Kidney (tissue), 13 donors: ENCODE measurements at regions not wholly inside any gene's neighbourhood (a gene's known extent, or its start where the extent isn't known, plus 50 kb on each side); places are given as distances from the start of the nearest gene placed in this dataset.

Experiments
- DNase-seq, 5 donors: peaks; one replicate each; pipeline ENCODE4 v3.0.0-alpha.2; 2013 to 2020
- FAIRE-seq: peaks from 2 replicates; lab custom pipeline; 2012; peaks lifted over from hg19 to GRCh38; lab: Jason Lieb, UNC
- H3K27ac ChIP-seq, 2 donors: one replicate each; pipeline ENCODE4 v1.7.0; 2013; ENCODE audit warnings: low read depth in 2 of 2, low read length in 2 of 2, inconsistent platforms in 1 of 2
- H3K27me3 ChIP-seq: one replicate; pipeline ENCODE4 v1.7.1; 2013; ENCODE audit warnings: low read length, inconsistent platforms; ENCODE audit not compliant: control insufficient read depth, insufficient read depth
- H3K36me3 ChIP-seq, 3 donors: one replicate each; pipeline versions ENCODE4 v1.7.0 to v1.7.1; 2013; ENCODE audit warnings: low read length in 3 of 3, control low read depth in 1 of 3, inconsistent platforms in 1 of 3; ENCODE audit not compliant: insufficient read depth in 3 of 3, control insufficient read depth in 2 of 3
- H3K4me1 ChIP-seq, 3 donors: one replicate each; pipeline versions ENCODE4 v1.7.0 to v1.7.1; 2013; ENCODE audit warnings: low read length in 3 of 3, inconsistent platforms in 1 of 3, low read depth in 1 of 3; ENCODE audit not compliant: control insufficient read depth in 2 of 3, insufficient read depth in 2 of 3
- H3K4me3 ChIP-seq, 3 donors: one replicate each; pipeline versions ENCODE4 v1.7.0 to v1.8.1; 2013; ENCODE audit warnings: low read length in 3 of 3, control low read depth in 1 of 3, inconsistent platforms in 1 of 3
- H3K9ac ChIP-seq, 3 donors: one replicate each; pipeline versions ENCODE4 v1.7.0 to v1.7.1; 2013; ENCODE audit warnings: low read length in 3 of 3, control low read depth in 1 of 3, inconsistent platforms in 1 of 3
- H3K9me3 ChIP-seq, 3 donors: one replicate each; pipeline versions ENCODE4 v1.7.0 to v1.7.1; 2013; ENCODE audit warnings: low read length in 3 of 3, control low read depth in 1 of 3, inconsistent platforms in 1 of 3; ENCODE audit not compliant: control insufficient read depth in 2 of 3, insufficient read depth in 1 of 3
- intact Hi-C: fragments of 100-400 bp; cut with DNase I; formaldehyde crosslinking; loops from one replicate; pipeline ENCODE4 v1.11.1; 2022
- TF ChIP-seq, protein P1 (sequence below): IDR thresholded peaks from 3 replicates; pipeline ENCODE4 v1.5.1; 2012; ENCODE audit warnings: mild to moderate bottlenecking, moderate library complexity, borderline replicate concordance; ENCODE audit not compliant: insufficient read depth; ENCODE audit errors: extremely low read depth
- donor health status: control.
- donor health status: control.
- donor health status: control.
- donor health status: control.
- donor health status: control.
- donor health status: DM: yes; HTN: yes; CAD: no.
- donor health status: Normal renal cell carcinoma (clear cell type).

DNA sequence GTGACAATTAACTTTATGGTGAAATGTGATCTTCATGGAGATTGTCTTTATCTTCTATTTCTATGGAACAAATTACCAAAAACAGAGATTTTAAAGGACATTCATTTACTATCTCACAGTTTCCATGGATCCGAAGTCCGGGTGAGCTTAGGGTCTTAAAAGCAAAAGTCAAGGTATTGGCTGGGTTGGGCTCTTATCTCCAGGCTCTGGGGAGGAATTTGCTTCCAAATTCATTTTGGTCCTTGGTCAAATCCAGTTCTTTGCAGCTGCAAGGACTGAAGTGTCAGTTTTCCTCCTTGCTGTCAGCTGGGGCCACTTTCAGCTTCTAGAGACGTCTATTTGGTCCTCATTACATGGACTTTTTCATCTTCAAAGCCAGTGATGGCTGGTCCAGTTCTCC, 395.8 kb upstream of the MAF start:
- Histone ChIP-seq H3K9ac (no peak overlapping the region), H3K36me3 (no peaks in the 10 kb centered on the region), H3K4me3 (no peak overlapping the region), H3K27me3 (no peaks in the 10 kb centered on the region), H3K4me1 (no peaks in the 10 kb centered on the region), H3K27ac (no peak overlapping the region), H3K9me3 (no peaks in the 10 kb centered on the region)
- intact Hi-C loops, result no loop called here
- no peak for DNase-seq
- FAIRE-seq, result no peak
- TF ChIP-seq, protein P1, sequence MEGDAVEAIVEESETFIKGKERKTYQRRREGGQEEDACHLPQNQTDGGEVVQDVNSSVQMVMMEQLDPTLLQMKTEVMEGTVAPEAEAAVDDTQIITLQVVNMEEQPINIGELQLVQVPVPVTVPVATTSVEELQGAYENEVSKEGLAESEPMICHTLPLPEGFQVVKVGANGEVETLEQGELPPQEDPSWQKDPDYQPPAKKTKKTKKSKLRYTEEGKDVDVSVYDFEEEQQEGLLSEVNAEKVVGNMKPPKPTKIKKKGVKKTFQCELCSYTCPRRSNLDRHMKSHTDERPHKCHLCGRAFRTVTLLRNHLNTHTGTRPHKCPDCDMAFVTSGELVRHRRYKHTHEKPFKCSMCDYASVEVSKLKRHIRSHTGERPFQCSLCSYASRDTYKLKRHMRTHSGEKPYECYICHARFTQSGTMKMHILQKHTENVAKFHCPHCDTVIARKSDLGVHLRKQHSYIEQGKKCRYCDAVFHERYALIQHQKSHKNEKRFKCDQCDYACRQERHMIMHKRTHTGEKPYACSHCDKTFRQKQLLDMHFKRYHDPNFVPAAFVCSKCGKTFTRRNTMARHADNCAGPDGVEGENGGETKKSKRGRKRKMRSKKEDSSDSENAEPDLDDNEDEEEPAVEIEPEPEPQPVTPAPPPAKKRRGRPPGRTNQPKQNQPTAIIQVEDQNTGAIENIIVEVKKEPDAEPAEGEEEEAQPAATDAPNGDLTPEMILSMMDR, result no peak

DNA sequence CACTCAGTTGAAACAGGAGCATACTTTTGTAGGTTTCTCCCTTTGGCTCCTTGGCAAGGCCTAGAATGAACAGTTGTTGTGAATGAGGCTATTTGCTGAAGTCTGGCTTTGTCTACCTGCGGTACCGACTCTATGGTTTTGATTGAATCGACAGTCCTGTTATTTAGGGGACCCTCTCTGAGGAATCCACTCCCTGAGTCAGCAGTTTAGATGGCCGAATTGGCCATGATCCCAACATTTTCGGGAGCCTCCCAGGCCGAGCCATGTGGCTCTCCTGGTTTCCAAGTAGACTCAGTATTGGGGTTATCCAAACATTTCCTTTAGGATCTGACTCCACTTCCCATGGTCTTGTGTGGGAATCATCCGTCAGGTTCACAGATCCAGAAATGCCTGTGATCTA, 394.8 kb upstream of the MAF start:
- TF ChIP-seq, protein P1, result no peak
- intact Hi-C loops, result no loop called here
- no peaks in the 10 kb centered on the region for H3K27me3 ChIP-seq
- H3K9ac ChIP-seq, result no peak overlapping the region
- FAIRE-seq, result no peak
- H3K4me3 ChIP-seq, result no peak overlapping the region
- no peaks in the 10 kb centered on the region for H3K9me3 ChIP-seq
- no peaks in the 10 kb centered on the region for H3K36me3 ChIP-seq
- DNase-seq, result no peak
- H3K4me1 ChIP-seq, result no peaks in the 10 kb centered on the region
- no peak overlapping the region for H3K27ac ChIP-seq

DNA sequence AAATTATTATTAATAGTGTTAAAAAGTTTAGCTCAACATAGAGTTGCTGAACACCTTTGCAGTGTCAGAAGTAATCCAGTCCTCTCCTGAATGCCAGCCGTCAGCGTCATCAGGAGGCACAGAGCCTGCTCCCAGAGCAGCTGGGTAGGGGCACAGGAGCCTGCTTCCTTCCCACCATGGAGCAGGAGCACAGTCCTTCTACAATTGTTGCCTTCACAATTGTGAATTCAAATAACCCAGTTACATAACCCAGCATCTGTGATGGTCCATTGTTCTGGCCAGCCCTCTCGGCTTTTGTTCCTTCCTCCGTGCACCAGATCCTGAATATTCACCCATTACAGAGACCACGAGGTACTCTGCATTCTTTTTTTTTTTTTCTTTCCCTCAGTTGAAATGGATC, 393.9 kb upstream of the MAF start:
- Histone ChIP-seq H3K4me3 (no peak overlapping the region), H3K9me3 (no peaks in the 10 kb centered on the region), H3K27me3 (no peaks in the 10 kb centered on the region), H3K9ac (no peak overlapping the region), H3K4me1 (no peaks in the 10 kb centered on the region), H3K36me3 (no peaks in the 10 kb centered on the region), H3K27ac (no peak overlapping the region)
- DNase-seq (no peak), FAIRE-seq (no peak)
- TF ChIP-seq, protein P1, result no peak
- intact Hi-C loops, result no loop called here

DNA sequence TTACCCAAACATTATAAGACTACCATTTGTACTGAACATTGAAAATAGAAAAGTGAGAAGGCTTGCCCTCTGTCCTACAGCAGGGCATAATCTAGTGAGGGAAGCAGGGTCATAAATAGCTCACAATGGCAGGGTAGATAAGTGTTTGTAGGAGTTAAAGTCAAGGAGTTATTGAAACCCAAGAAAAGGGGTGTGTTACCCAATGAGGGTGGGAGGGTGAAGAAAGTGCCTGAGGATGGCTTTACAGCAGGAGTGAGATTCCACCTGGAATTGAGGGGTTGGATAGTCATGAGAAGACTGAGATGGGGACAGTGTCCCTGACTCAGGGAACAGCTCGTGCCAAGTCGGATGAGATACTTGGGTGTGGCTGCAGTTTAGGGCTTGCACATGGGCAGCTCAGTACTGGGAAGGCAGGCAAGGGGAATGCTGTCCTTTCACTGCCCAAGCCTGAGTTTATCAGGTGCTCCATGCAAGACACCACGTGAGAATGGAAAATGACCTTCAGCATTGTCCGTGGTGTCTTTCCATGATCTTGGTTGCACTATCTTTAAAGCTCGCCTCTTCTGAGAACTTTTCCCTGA, 393.2 kb upstream of the MAF start:
- no peak for DNase-seq
- no peaks in the 10 kb centered on the region for H3K4me1 ChIP-seq
- no peak overlapping the region for H3K4me3 ChIP-seq

More for the DNA sequence above, 393.2 kb upstream of the MAF start:
- intact Hi-C loops, result no loop called here
- no peaks in the 10 kb centered on the region for H3K36me3 ChIP-seq
- no peak for FAIRE-seq
- H3K9ac ChIP-seq, result no peak overlapping the region
- no peaks in the 10 kb centered on the region for H3K9me3 ChIP-seq
- no peak overlapping the region for H3K27ac ChIP-seq
- TF ChIP-seq, protein P1, result no peak
- no peaks in the 10 kb centered on the region for H3K27me3 ChIP-seq
